HCT116 (cell line): ENCODE measurements at regions not wholly inside any gene's neighbourhood (a gene's known extent, or its start where the extent isn't known, plus 50 kb on each side); places are given as distances from the start of the nearest gene placed in this dataset.

Experiments
- EZH2 ChIP-seq: fragments of 200-600 bp; sonication (generic); IDR thresholded peaks from 2 replicates; pipeline ENCODE4 v1.6.1; 2017; ENCODE audit warnings: antibody characterized with exemption, mixed run types
- EZH2phosphoT487 ChIP-seq: fragments of 200-600 bp; IDR thresholded peaks from 2 replicates; pipeline ENCODE4 v1.6.1; 2018; ENCODE audit warnings: antibody characterized with exemption, borderline replicate concordance
- JUND ChIP-seq: IDR thresholded peaks from 2 replicates; pipeline ENCODE4 v1.6.1; 2012
- POLR2A ChIP-seq: IDR thresholded peaks from 2 replicates; pipeline ENCODE4 v1.7.0; 2011; ENCODE audit warnings: borderline replicate concordance; ENCODE audit not compliant: insufficient read depth, insufficient read length; ENCODE audit errors: extremely low read depth
- POLR2AphosphoS5 ChIP-seq: IDR thresholded peaks from 2 replicates; pipeline ENCODE4 v1.6.1; 2011; ENCODE audit warnings: mild to moderate bottlenecking, low read depth, low read length, moderate library complexity
- RAD21 ChIP-seq: IDR thresholded peaks from 2 replicates; pipeline ENCODE4 v1.6.1; 2012; ENCODE audit warnings: low read depth, mild to moderate bottlenecking
- TCF7L2 ChIP-seq: IDR thresholded peaks from 2 replicates; pipeline ENCODE4 v1.7.0; 2011; ENCODE audit warnings: borderline replicate concordance, inconsistent platforms; ENCODE audit not compliant: insufficient read depth, insufficient read length; ENCODE audit errors: extremely low read depth
- YY1 ChIP-seq: IDR thresholded peaks from 2 replicates; pipeline ENCODE4 v1.6.1; 2011; ENCODE audit warnings: low read length, low read depth, moderate library complexity, mild to moderate bottlenecking; ENCODE audit not compliant: insufficient replicate concordance; ENCODE audit errors: extremely low read depth
- ZFX ChIP-seq: fragments of 450-650 bp; IDR thresholded peaks from 2 replicates; pipeline ENCODE4 v1.6.1; 2017
- ZNF274 ChIP-seq: fragments of 200-500 bp; sonication (Bioruptor generic); IDR thresholded peaks from 2 replicates; pipeline ENCODE4 v1.6.1; 2014; ENCODE audit warnings: mild to moderate bottlenecking, low read depth, low read length, inconsistent platforms
- TF ChIP-seq, protein P1 (sequence below), 3 experiments: fragments of 200-600 bp in 1 of 3; sonication (generic) in 1 of 3; IDR thresholded peaks in 2 of 3; conservative IDR thresholded peaks in 1 of 3; 2 replicates each; pipeline ENCODE4 v1.5.1; 2012 to 2017; ENCODE audit warnings: low read depth in 2 of 3, low read length in 2 of 3, antibody characterized with exemption in 1 of 3, borderline replicate concordance in 1 of 3, control low read depth in 1 of 3, mild to moderate bottlenecking in 1 of 3, mixed read lengths in 1 of 3, mixed run types in 1 of 3, moderate library complexity in 1 of 3; ENCODE audit not compliant: insufficient read depth in 1 of 3
- TF ChIP-seq, protein P2 (sequence below): IDR thresholded peaks from 2 replicates; pipeline ENCODE4 v1.6.1; 2011; ENCODE audit warnings: mild to moderate bottlenecking, low read length, moderate library complexity; ENCODE audit not compliant: insufficient replicate concordance; ENCODE audit errors: extremely low read depth

DNA sequence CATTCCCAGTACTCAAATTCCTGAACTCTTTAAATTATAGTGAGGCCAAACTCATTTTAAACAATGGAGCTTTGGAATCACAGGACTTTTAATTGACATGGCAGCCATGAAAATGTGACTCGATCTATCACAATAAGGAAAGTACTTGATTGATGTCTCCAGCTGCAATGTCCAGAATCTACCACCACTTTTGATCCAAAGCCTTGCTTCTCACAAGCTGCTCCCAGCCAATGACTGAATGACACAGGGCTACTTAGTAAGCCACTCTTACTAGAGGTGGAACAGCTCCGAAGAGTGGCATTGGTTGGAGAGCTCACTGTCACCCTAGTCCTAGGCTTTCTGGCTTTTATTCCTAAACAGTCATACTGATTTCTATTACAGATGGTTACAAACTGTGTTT is 270.1 kb downstream of the IRS1 start:
- no peak for TF ChIP-seq EZH2phosphoT487
- TF ChIP-seq POLR2AphosphoS5 = no peak
- TF ChIP-seq, protein P1, sequence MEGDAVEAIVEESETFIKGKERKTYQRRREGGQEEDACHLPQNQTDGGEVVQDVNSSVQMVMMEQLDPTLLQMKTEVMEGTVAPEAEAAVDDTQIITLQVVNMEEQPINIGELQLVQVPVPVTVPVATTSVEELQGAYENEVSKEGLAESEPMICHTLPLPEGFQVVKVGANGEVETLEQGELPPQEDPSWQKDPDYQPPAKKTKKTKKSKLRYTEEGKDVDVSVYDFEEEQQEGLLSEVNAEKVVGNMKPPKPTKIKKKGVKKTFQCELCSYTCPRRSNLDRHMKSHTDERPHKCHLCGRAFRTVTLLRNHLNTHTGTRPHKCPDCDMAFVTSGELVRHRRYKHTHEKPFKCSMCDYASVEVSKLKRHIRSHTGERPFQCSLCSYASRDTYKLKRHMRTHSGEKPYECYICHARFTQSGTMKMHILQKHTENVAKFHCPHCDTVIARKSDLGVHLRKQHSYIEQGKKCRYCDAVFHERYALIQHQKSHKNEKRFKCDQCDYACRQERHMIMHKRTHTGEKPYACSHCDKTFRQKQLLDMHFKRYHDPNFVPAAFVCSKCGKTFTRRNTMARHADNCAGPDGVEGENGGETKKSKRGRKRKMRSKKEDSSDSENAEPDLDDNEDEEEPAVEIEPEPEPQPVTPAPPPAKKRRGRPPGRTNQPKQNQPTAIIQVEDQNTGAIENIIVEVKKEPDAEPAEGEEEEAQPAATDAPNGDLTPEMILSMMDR (IDR thresholded peaks at IDR 0.05 in 2 of 3, conservative IDR thresholded peaks at IDR 0.05 in 1 of 3; ENCODE audit: borderline replicate concordance in 1 of 3, insufficient read depth in 1 of 3, low read depth in 2 of 3, low read length in 2 of 3) = no peak
- TF ChIP-seq POLR2A = no peak
- no peak for TF ChIP-seq YY1
- TF ChIP-seq TCF7L2 = no peak
- no peak for TF ChIP-seq ZNF274
- no peak for TF ChIP-seq ZFX
- TF ChIP-seq RAD21 = no peak
- no peak for TF ChIP-seq EZH2
- TF ChIP-seq, protein P2, sequence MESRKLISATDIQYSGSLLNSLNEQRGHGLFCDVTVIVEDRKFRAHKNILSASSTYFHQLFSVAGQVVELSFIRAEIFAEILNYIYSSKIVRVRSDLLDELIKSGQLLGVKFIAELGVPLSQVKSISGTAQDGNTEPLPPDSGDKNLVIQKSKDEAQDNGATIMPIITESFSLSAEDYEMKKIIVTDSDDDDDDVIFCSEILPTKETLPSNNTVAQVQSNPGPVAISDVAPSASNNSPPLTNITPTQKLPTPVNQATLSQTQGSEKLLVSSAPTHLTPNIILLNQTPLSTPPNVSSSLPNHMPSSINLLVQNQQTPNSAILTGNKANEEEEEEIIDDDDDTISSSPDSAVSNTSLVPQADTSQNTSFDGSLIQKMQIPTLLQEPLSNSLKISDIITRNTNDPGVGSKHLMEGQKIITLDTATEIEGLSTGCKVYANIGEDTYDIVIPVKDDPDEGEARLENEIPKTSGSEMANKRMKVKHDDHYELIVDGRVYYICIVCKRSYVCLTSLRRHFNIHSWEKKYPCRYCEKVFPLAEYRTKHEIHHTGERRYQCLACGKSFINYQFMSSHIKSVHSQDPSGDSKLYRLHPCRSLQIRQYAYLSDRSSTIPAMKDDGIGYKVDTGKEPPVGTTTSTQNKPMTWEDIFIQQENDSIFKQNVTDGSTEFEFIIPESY = no peak
- TF ChIP-seq JUND = no peak
